D341Med (cell line): ENCODE measurements at regions not wholly inside any gene's neighbourhood (a gene's known extent, or its start where the extent isn't known, plus 50 kb on each side); places are given as distances from the start of the nearest gene placed in this dataset.
"Not testable (repeated sequence)": the region's sequence is repeated elsewhere in the genome, so short reads cannot be mapped to it uniquely, and the experiment has no call there.

Source experiments
- DNase-seq: peaks from one replicate; pipeline ENCODE4 v3.0.0; 2012; ENCODE audit warnings: low spot score

- DNase-seq, result no peak
Observed at GRCh38 chr17:73890831-73891405, 246.7 kb upstream of the SDK2 start.

GRCh38 chr17:73895157-73895556, 250.9 kb upstream of the SDK2 start:
- DNase-seq, result no peak

- no peak for DNase-seq
Observed at GRCh38 chr17:73896966-73897365, 252.7 kb upstream of the SDK2 start.

- DNase-seq, result no peak
Observed at GRCh38 chr17:73899839-73900238, 255.6 kb upstream of the SDK2 start.

GRCh38 chr17:73900516-73900915, 256.3 kb upstream of the SDK2 start:
- DNase-seq, result no peak

GRCh38 chr17:73901249-73901648, 257.0 kb upstream of the SDK2 start:
- no peak for DNase-seq

- no peak for DNase-seq
Observed at GRCh38 chr17:73901661-73902415, 257.6 kb upstream of the SDK2 start.

GRCh38 chr17:73902416-73903181, 258.4 kb upstream of the SDK2 start:
- DNase-seq, result no peak

- peak; percentile 36 for DNase-seq
Observed at GRCh38 chr17:73906896-73907870, 262.9 kb upstream of the SDK2 start.

GRCh38 chr17:73909186-73909585, 264.9 kb upstream of the SDK2 start:
- peak; percentile 15 for DNase-seq

- DNase-seq, result peak; percentile 10
Observed at GRCh38 chr17:73910206-73910605, 266.0 kb upstream of the SDK2 start.

GRCh38 chr17:73910821-73911515, 266.7 kb upstream of the SDK2 start:
- DNase-seq, result no peak

GRCh38 chr17:73911726-73912372, 267.6 kb upstream of the SDK2 start:
- no peak for DNase-seq

GRCh38 chr17:73912373-73912746, 268.1 kb upstream of the SDK2 start:
- no peak for DNase-seq

- peak; percentile 11 for DNase-seq
Observed at GRCh38 chr17:73914536-73915274, 270.5 kb upstream of the SDK2 start.

GRCh38 chr17:73919033-73919432, 274.8 kb upstream of the SDK2 start:
- DNase-seq, result not testable (repeated sequence)

GRCh38 chr17:73921306-73921705, 277.1 kb upstream of the SDK2 start:
- DNase-seq, result peak; percentile 22

- DNase-seq, result peak; percentile 18
Observed at GRCh38 chr17:73924114-73924908, 279.2 kb upstream of the RPL38 start.

- no peak for DNase-seq
Observed at GRCh38 chr17:73924909-73925186, 278.6 kb upstream of the RPL38 start.
